SK-N-MC (cell line): ENCODE measurements at regions not wholly inside any gene's neighbourhood (a gene's known extent, or its start where the extent isn't known, plus 50 kb on each side); places are given as distances from the start of the nearest gene placed in this dataset.

Experiments used
- EZH2 ChIP-seq: fragments of 200-600 bp; sonication (generic); IDR thresholded peaks from one replicate; pipeline ENCODE4 v1.6.1; 2017; ENCODE audit warnings: antibody characterized with exemption
- FOXP2 ChIP-seq: optimal IDR thresholded peaks from 2 replicates; pipeline ENCODE3; 2011; ENCODE audit warnings: mild to moderate bottlenecking, moderate library complexity; ENCODE audit not compliant: insufficient read depth; ENCODE audit errors: extremely low read length, control extremely low read depth
- POLR2AphosphoS5 ChIP-seq: IDR thresholded peaks from 2 replicates; pipeline ENCODE4 v1.6.1; 2012; ENCODE audit warnings: mild to moderate bottlenecking, low read depth, low read length, borderline replicate concordance

- TF ChIP-seq EZH2 (no peak), POLR2AphosphoS5 (no peak), FOXP2 (no peak)
Observed at GRCh38 chr9:119588874-119589744, 219.9 kb upstream of the BRINP1 start.
